ENCODE measurements at regions not wholly inside any gene's neighbourhood (a gene's known extent, or its start where the extent isn't known, plus 50 kb on each side); places are given as distances from the start of the nearest gene placed in this dataset.

GRCh38 chr3:40817017-40817416 is 292.3 kb downstream of the ZNF621 start:
- ATAC-seq = no peak
- no peaks in the 10 kb centered on the region for H3K27me3 ChIP-seq
- DNase-seq = no peak
- in situ Hi-C loops (cut with MboI; ENCODE audit: low sequenced_read_pairs in 4 of 4) = no loop called here
- no peak overlapping the region for H3K27ac ChIP-seq
- intact Hi-C loops (cut with DNase I; ENCODE audit: low total_unique reads) = no loop called here
- TF ChIP-seq CTCF (IDR thresholded peaks at IDR 0.05 in 4 of 5, conservative IDR thresholded peaks at IDR 0.05 in 1 of 5) = no peak
- TF ChIP-seq POLR2A (IDR thresholded peaks at IDR 0.05) = no peak
- no peaks in the 10 kb centered on the region for H3K9me3 ChIP-seq
- H3K4me1 ChIP-seq = no peaks in the 10 kb centered on the region
- no peak overlapping the region for H3K4me3 ChIP-seq
- H3K36me3 ChIP-seq = no peaks in the 10 kb centered on the region

- H3K36me3 ChIP-seq = no peaks in the 10 kb centered on the region
- no peaks in the 10 kb centered on the region for H3K4me1 ChIP-seq
- no peak for TF ChIP-seq CTCF (IDR thresholded peaks at IDR 0.05 in 4 of 5, conservative IDR thresholded peaks at IDR 0.05 in 1 of 5)
- TF ChIP-seq POLR2A (IDR thresholded peaks at IDR 0.05) = no peak
- in situ Hi-C loops (cut with MboI; ENCODE audit: low sequenced_read_pairs in 4 of 4) = no loop called here
- intact Hi-C loops (cut with DNase I; ENCODE audit: low total_unique reads) = no loop called here
- H3K27ac ChIP-seq = no peak overlapping the region
- no peaks in the 10 kb centered on the region for H3K9me3 ChIP-seq
- DNase-seq (no peak), ATAC-seq (no peak)
- no peaks in the 10 kb centered on the region for H3K27me3 ChIP-seq
- H3K4me3 ChIP-seq = no peak overlapping the region
These were observed 296.6 kb downstream of the ZNF621 start for GRCh38 chr3:40821315-40821714.

GRCh38 chr3:40827226-40827625 is 302.5 kb downstream of the ZNF621 start:
- no peak overlapping the region for H3K27ac ChIP-seq
- ATAC-seq (no peak), DNase-seq (no peak)
- no peaks in the 10 kb centered on the region for H3K27me3 ChIP-seq
- no peaks in the 10 kb centered on the region for H3K9me3 ChIP-seq
- in situ Hi-C loops (cut with MboI; ENCODE audit: low sequenced_read_pairs in 4 of 4) = no loop called here
- intact Hi-C loops (cut with DNase I; ENCODE audit: low total_unique reads) = no loop called here
- H3K36me3 ChIP-seq = no peaks in the 10 kb centered on the region
- no peak overlapping the region for H3K4me3 ChIP-seq
- H3K4me1 ChIP-seq = no peaks in the 10 kb centered on the region
- TF ChIP-seq POLR2A (IDR thresholded peaks at IDR 0.05) (no peak), CTCF (IDR thresholded peaks at IDR 0.05 in 4 of 5, conservative IDR thresholded peaks at IDR 0.05 in 1 of 5) (no peak)

- peak; percentile 61 to 80 for DNase-seq
- peak overlapping the region in 1 of 4 donors; percentile 31 for H3K27ac ChIP-seq
- no peaks in the 10 kb centered on the region for H3K36me3 ChIP-seq
- TF ChIP-seq CTCF (IDR thresholded peaks at IDR 0.05 in 4 of 5, conservative IDR thresholded peaks at IDR 0.05 in 1 of 5) = no peak
- no peak for TF ChIP-seq POLR2A (IDR thresholded peaks at IDR 0.05)
- ATAC-seq = peak; percentile 95
- no peak overlapping the region for H3K4me3 ChIP-seq
- H3K4me1 ChIP-seq = no peaks in the 10 kb centered on the region
- H3K9me3 ChIP-seq = no peaks in the 10 kb centered on the region
- in situ Hi-C loops (cut with MboI; ENCODE audit: low sequenced_read_pairs in 4 of 4) = no loop called here
- intact Hi-C loops (cut with DNase I; ENCODE audit: low total_unique reads) = no loop called here
- H3K27me3 ChIP-seq = no peaks in the 10 kb centered on the region
These were observed 303.4 kb downstream of the ZNF621 start for GRCh38 chr3:40827942-40828688.
